ENCODE measurements at regions not wholly inside any gene's neighbourhood (a gene's known extent, or its start where the extent isn't known, plus 50 kb on each side); places are given as distances from the start of the nearest gene placed in this dataset.

GRCh38 chr10:2023687-2024086, 286.4 kb upstream of the ADARB2 start:
- H3K9me3 Mint-ChIP-seq = no peaks in the 10 kb centered on the region

GRCh38 chr10:2022401-2022800, 285.1 kb upstream of the ADARB2 start:
- DNase-seq (ENCODE audit: extremely low spot score, unreplicated experiment) = no peak
- Mint-ChIP-seq H3K27ac (no peak overlapping the region), H3K27me3 (peaks cover 7% of the 10 kb centered on the region), H3K4me3 (no peak overlapping the region), H3K4me1 (ENCODE audit: unreplicated experiment) (no peaks in the 10 kb centered on the region), H3K9me3 (no peaks in the 10 kb centered on the region), H3K36me3 (no peaks in the 10 kb centered on the region)
- TF ChIP-seq CTCF (conservative IDR thresholded peaks at IDR 0.05) = no peak

More at GRCh38 chr10:2023687-2024086, 286.4 kb upstream of the ADARB2 start:
- no peak overlapping the region for H3K4me3 Mint-ChIP-seq
- no peaks in the 10 kb centered on the region for H3K4me1 Mint-ChIP-seq (ENCODE audit: unreplicated experiment)
- H3K27ac Mint-ChIP-seq = no peak overlapping the region
- DNase-seq (ENCODE audit: extremely low spot score, unreplicated experiment) = no peak
- H3K27me3 Mint-ChIP-seq = peaks cover 1% of the 10 kb centered on the region
- no peaks in the 10 kb centered on the region for H3K36me3 Mint-ChIP-seq
- no peak for TF ChIP-seq CTCF (conservative IDR thresholded peaks at IDR 0.05)

GRCh38 chr10:2020836-2021235, 283.5 kb upstream of the ADARB2 start:
- DNase-seq (ENCODE audit: extremely low spot score, unreplicated experiment) = no peak
- Mint-ChIP-seq H3K27me3 (peaks cover 11% of the 10 kb centered on the region), H3K4me3 (no peak overlapping the region), H3K27ac (no peak overlapping the region), H3K9me3 (no peaks in the 10 kb centered on the region), H3K36me3 (no peaks in the 10 kb centered on the region), H3K4me1 (ENCODE audit: unreplicated experiment) (no peaks in the 10 kb centered on the region)
- no peak for TF ChIP-seq CTCF (conservative IDR thresholded peaks at IDR 0.05)

GRCh38 chr10:2019803-2020202, 282.5 kb upstream of the ADARB2 start:
- TF ChIP-seq CTCF (conservative IDR thresholded peaks at IDR 0.05) = no peak
- Mint-ChIP-seq H3K27ac (no peak overlapping the region), H3K9me3 (no peaks in the 10 kb centered on the region), H3K36me3 (no peaks in the 10 kb centered on the region), H3K4me3 (no peak overlapping the region), H3K4me1 (ENCODE audit: unreplicated experiment) (no peaks in the 10 kb centered on the region), H3K27me3 (peaks cover 14% of the 10 kb centered on the region)
- no peak for DNase-seq (ENCODE audit: extremely low spot score, unreplicated experiment)

- H3K27me3 Mint-ChIP-seq = peaks cover 14% of the 10 kb centered on the region
- no peak for TF ChIP-seq CTCF (conservative IDR thresholded peaks at IDR 0.05)
- no peak for DNase-seq (ENCODE audit: extremely low spot score, unreplicated experiment)
- H3K9me3 Mint-ChIP-seq = no peaks in the 10 kb centered on the region
- H3K36me3 Mint-ChIP-seq = no peaks in the 10 kb centered on the region
- no peaks in the 10 kb centered on the region for H3K4me1 Mint-ChIP-seq (ENCODE audit: unreplicated experiment)
- no peak overlapping the region for H3K27ac Mint-ChIP-seq
- H3K4me3 Mint-ChIP-seq = no peak overlapping the region
Measured at GRCh38 chr10:2019281-2019680, 282.0 kb upstream of the ADARB2 start.

GRCh38 chr10:2014541-2014940, 277.2 kb upstream of the ADARB2 start:
- DNase-seq (ENCODE audit: extremely low spot score, unreplicated experiment) = no peak
- Mint-ChIP-seq H3K4me3 (no peak overlapping the region), H3K9me3 (no peaks in the 10 kb centered on the region), H3K27ac (no peak overlapping the region), H3K36me3 (no peaks in the 10 kb centered on the region), H3K27me3 (peaks cover 18% of the 10 kb centered on the region), H3K4me1 (ENCODE audit: unreplicated experiment) (no peaks in the 10 kb centered on the region)
- no peak for TF ChIP-seq CTCF (conservative IDR thresholded peaks at IDR 0.05)
